HepG2 (cell line): ENCODE measurements at regions not wholly inside any gene's neighbourhood (a gene's known extent, or its start where the extent isn't known, plus 50 kb on each side); places are given as distances from the start of the nearest gene placed in this dataset.

ENCODE experiments used
- ADNP ChIP-seq: sonication (generic); formaldehyde crosslinking; IDR thresholded peaks from 2 replicates; pipeline ENCODE4 v1.4.0; 2020; ENCODE audit warnings: missing genetic modification reagents
- ISL2 ChIP-seq: sonication (generic); formaldehyde crosslinking; IDR thresholded peaks from 2 replicates; pipeline ENCODE4 v1.5.0; 2020; ENCODE audit warnings: missing genetic modification reagents
- KDM4B ChIP-seq: sonication (generic); formaldehyde crosslinking; IDR thresholded peaks from 2 replicates; pipeline ENCODE4 v1.4.0; 2020; ENCODE audit warnings: missing genetic modification reagents
- MAFG ChIP-seq: sonication (generic); formaldehyde crosslinking; IDR thresholded peaks from 2 replicates; pipeline ENCODE4 v1.5.1; 2020; ENCODE audit warnings: mild to moderate bottlenecking, missing genetic modification reagents
- SNAPC4 ChIP-seq: sonication (generic); formaldehyde crosslinking; IDR thresholded peaks from 2 replicates; pipeline ENCODE4 v1.4.0; 2020; ENCODE audit warnings: mild to moderate bottlenecking, missing genetic modification reagents
- TEAD3 ChIP-seq: optimal IDR thresholded peaks from 2 replicates; pipeline ENCODE3; 2016; ENCODE audit warnings: borderline replicate concordance
- ZNF570 ChIP-seq: sonication (generic); formaldehyde crosslinking; IDR thresholded peaks from 2 replicates; pipeline ENCODE4 v1.4.0; 2020; ENCODE audit warnings: mild to moderate bottlenecking, missing genetic modification reagents, borderline replicate concordance
- TF ChIP-seq, protein P1 (sequence below): sonication (generic); formaldehyde crosslinking; IDR thresholded peaks from 2 replicates; pipeline ENCODE4 v1.5.1; 2020; ENCODE audit warnings: mild to moderate bottlenecking, missing genetic modification reagents
- TF ChIP-seq, protein P2 (sequence below): sonication (generic); formaldehyde crosslinking; IDR thresholded peaks from 2 replicates; pipeline ENCODE4 v1.5.0; 2020; ENCODE audit warnings: missing genetic modification reagents, mild to moderate bottlenecking, borderline replicate concordance

DNA sequence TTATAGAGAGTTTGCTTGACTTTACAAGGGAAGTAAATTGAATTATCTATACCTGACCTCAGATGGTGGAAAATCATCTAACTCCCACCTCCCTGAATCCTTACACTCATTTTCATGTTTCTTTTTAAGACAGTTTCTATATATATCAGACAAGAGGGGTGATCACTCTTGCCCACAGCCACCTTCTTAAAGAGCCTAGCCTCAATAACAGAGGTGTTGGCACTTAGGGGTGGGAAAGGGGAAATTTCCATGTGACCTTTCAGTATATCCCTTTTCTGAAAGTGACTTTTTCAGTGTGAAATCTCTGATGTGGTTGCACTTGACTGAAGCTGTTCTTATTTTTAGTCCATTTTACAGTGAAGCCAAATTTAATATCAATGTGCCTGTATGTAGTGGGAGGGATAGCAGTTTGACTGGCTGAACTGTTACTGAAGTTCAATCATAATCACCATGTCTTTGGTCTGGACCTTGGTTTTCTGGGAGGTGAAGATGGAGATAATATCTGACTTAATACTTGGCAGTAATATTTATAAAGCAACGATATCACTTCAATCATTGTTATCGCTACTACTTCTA, 141.3 kb downstream of the MAP3K7 start (continued):
- TF ChIP-seq, protein P1, sequence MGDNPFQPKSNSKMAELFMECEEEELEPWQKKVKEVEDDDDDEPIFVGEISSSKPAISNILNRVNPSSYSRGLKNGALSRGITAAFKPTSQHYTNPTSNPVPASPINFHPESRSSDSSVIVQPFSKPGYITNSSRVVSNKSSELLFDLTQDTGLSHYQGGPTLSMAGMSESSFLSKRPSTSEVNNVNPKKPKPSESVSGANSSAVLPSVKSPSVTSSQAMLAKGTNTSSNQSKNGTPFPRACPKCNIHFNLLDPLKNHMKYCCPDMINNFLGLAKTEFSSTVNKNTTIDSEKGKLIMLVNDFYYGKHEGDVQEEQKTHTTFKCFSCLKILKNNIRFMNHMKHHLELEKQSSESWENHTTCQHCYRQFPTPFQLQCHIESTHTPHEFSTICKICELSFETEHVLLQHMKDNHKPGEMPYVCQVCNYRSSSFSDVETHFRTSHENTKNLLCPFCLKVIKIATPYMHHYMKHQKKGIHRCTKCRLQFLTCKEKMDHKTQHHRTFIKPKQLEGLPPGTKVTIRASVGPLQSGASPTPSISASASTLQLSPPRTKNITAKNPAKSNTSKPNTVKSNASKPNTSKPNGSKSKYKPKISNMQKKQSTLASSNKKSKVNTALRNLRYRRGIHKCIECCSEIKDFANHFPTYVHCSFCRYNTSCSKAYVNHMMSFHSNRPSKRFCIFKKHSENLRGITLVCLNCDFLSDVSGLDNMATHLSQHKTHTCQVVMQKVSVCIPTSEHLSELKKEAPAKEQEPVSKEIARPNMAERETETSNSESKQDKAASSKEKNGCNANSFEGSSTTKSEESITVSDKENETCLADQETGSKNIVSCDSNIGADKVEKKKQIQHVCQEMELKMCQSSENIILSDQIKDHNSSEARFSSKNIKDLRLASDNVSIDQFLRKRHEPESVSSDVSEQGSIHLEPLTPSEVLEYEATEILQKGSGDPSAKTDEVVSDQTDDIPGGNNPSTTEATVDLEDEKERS (CRISPR knock-in tag) = no peak
- TF ChIP-seq MAFG (no peak), SNAPC4 (CRISPR knock-in tag) (no peak), ZNF570 (no peak), ISL2 (CRISPR knock-in tag) (no peak), ADNP (CRISPR knock-in tag) (no peak), TEAD3 (no peak), KDM4B (CRISPR knock-in tag) (no peak)
- TF ChIP-seq, protein P2, sequence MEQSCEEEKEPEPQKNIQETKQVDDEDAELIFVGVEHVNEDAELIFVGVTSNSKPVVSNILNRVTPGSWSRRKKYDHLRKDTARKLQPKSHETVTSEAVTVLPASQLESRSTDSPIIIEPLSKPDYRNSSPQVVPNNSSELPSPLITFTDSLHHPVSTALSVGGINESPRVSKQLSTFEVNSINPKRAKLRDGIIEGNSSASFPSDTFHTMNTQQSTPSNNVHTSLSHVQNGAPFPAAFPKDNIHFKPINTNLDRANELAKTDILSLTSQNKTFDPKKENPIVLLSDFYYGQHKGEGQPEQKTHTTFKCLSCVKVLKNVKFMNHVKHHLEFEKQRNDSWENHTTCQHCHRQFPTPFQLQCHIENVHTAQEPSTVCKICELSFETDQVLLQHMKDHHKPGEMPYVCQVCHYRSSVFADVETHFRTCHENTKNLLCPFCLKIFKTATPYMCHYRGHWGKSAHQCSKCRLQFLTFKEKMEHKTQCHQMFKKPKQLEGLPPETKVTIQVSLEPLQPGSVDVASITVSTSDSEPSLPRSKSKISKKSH (CRISPR knock-in tag) = no peak
